HepG2 (cell line): ENCODE measurements at regions not wholly inside any gene's neighbourhood (a gene's known extent, or its start where the extent isn't known, plus 50 kb on each side); places are given as distances from the start of the nearest gene placed in this dataset.

Source experiments
- ATAC-seq: fragments of 200-7000 bp; cut with Tn5 transposase; 3 replicates; pipeline ENCODE4 v1.9.1; 2020; ENCODE audit warnings: mild to moderate bottlenecking, moderate library complexity
- BruUV-seq: library from RNA; stranded (reverse); fragments of 400-500 nt; replicated peaks from 2 replicates; lab custom pipeline; 2021; lab: Mats Ljungman, UMichigan
- CTCF ChIA-PET: fragments of 300-600 bp; formaldehyde crosslinking; extraction: SDS; loops from one replicate; lab custom pipeline; 2021; ENCODE audit warnings: low total read pairs, inconsistent platforms, low intra/inter-chr PET ratio; lab: Yijun Ruan, JAX
- POLR2A ChIA-PET: fragments of 350-600 bp; sonication (Branson Sonifier 250); formaldehyde crosslinking; loops from one replicate; lab custom pipeline; 2020; ENCODE audit warnings: antibody characterized with exemption, inconsistent platforms; lab: Yijun Ruan, JAX
- DNase-seq: peaks from one replicate; pipeline ENCODE4 v3.0.0-alpha.2; 2015; ENCODE audit warnings: low spot score
- FAIRE-seq: peaks from 3 replicates; lab custom pipeline; 2011; peaks lifted over from hg19 to GRCh38; lab: Jason Lieb, UNC
- H2AFZ ChIP-seq: one replicate; pipeline ENCODE4 v1.6.1; 2011; ENCODE audit warnings: low read length, inconsistent platforms
- H3K27ac ChIP-seq: fragments of 300-600 bp; 3 replicates; pipeline ENCODE4 v1.8.0; 2011; ENCODE audit warnings: mixed run types, mild to moderate bottlenecking, mixed read lengths, low read length, inconsistent platforms; ENCODE audit not compliant: insufficient read depth; ENCODE audit errors: extremely low read length
- H3K27me3 ChIP-seq, 2 experiments: fragments of 200-600 bp in 1 of 2; 2 replicates in 1 of 2; 3 replicates in 1 of 2; pipeline versions ENCODE4 v1.6.0 to v1.8.0; 2011; ENCODE audit warnings: low read length in 2 of 2, mild to moderate bottlenecking in 2 of 2, moderate library complexity in 2 of 2, inconsistent platforms in 1 of 2; ENCODE audit not compliant: insufficient read depth in 2 of 2, control insufficient read depth in 1 of 2
- H3K36me3 ChIP-seq, 2 experiments: fragments of 200-600 bp in 1 of 2; replicated peaks in 1 of 2; 2 replicates in 1 of 2; 3 replicates in 1 of 2; pipeline versions ENCODE4 v1.5.1 to v1.8.0; 2011; ENCODE audit warnings: low read length in 2 of 2, inconsistent platforms in 1 of 2; ENCODE audit not compliant: insufficient read depth in 2 of 2, control insufficient read depth in 1 of 2
- H3K4me1 ChIP-seq: 2 replicates; pipeline ENCODE4 v1.5.1; 2012; ENCODE audit warnings: low read length, inconsistent platforms; ENCODE audit not compliant: insufficient read depth
- H3K4me2 ChIP-seq: 2 replicates; pipeline ENCODE4 v1.6.0; 2011; ENCODE audit warnings: low read depth, low read length, inconsistent platforms
- H3K4me3 ChIP-seq, 3 experiments: fragments of 200-600 bp in 1 of 3; sonication (generic), shearing (Covaris generic) in 1 of 3; replicated peaks in 1 of 3; 2 replicates each; pipeline ENCODE4 v1.5.1; 2011 to 2016; ENCODE audit warnings: low read length in 3 of 3, inconsistent platforms in 2 of 3, low read depth in 2 of 3, mild to moderate bottlenecking in 2 of 3, control low read depth in 1 of 3, mixed read lengths in 1 of 3; ENCODE audit not compliant: insufficient read depth in 1 of 3
- H3K79me2 ChIP-seq: one replicate; pipeline ENCODE4 v1.6.1; 2011; ENCODE audit warnings: low read length, inconsistent platforms; ENCODE audit not compliant: insufficient read depth
- H3K9ac ChIP-seq: 2 replicates; pipeline ENCODE4 v1.6.0; 2011; ENCODE audit warnings: mild to moderate bottlenecking, low read depth, low read length, inconsistent platforms; ENCODE audit not compliant: insufficient read depth
- H3K9me3 ChIP-seq: 2 replicates; pipeline ENCODE4 v1.5.1; 2012; ENCODE audit warnings: mild to moderate bottlenecking, low read length
- H4K20me1 ChIP-seq: 2 replicates; pipeline ENCODE4 v1.6.0; 2011; ENCODE audit warnings: inconsistent platforms, mild to moderate bottlenecking, low read length, moderate library complexity; ENCODE audit not compliant: insufficient read depth
- ASH2L ChIP-seq: fragments of 300-600, 200-600 bp; sonication (generic); IDR thresholded peaks from 2 replicates; pipeline ENCODE4 v1.7.0; 2017; ENCODE audit warnings: low read depth, mild to moderate bottlenecking, moderate library complexity, mixed read lengths, low read length; ENCODE audit not compliant: insufficient read length
- GTF2F1 ChIP-seq: fragments of 150-350 bp; IDR thresholded peaks from 2 replicates; pipeline ENCODE4 v1.6.1; 2014; ENCODE audit warnings: low read length
- HBP1 ChIP-seq: IDR thresholded peaks from 2 replicates; pipeline ENCODE4 v1.6.1; 2016; ENCODE audit warnings: low read depth, control low read depth
- HNRNPK ChIP-seq: fragments of 200-400 bp; formaldehyde crosslinking; IDR thresholded peaks from 2 replicates; pipeline ENCODE4 v1.6.1; 2018; ENCODE audit warnings: low read length, low read depth, moderate library complexity, mild to moderate bottlenecking; ENCODE audit not compliant: poor library complexity, severe bottlenecking
- ISX ChIP-seq: sonication (generic); formaldehyde crosslinking; conservative IDR thresholded peaks from 2 replicates; pipeline ENCODE4 v1.5.0; 2020; ENCODE audit warnings: missing genetic modification reagents
- MBD4 ChIP-seq: IDR thresholded peaks from 2 replicates; pipeline ENCODE4 v1.6.1; 2012; ENCODE audit warnings: low read length, inconsistent platforms, borderline replicate concordance
- REPIN1 ChIP-seq: sonication (generic); formaldehyde crosslinking; IDR thresholded peaks from 2 replicates; pipeline ENCODE4 v1.8.0; 2022; ENCODE audit warnings: missing genetic modification reagents, low read depth, mild to moderate bottlenecking, borderline replicate concordance
- SOX6 ChIP-seq, 2 experiments: fragments of 450-650 bp in 1 of 2; sonication (generic) in 1 of 2; formaldehyde crosslinking in 1 of 2; IDR thresholded peaks; 2 replicates each; pipeline versions ENCODE4 v1.4.0 to v1.6.1; 2017 to 2020; ENCODE audit warnings: antibody characterized with exemption in 1 of 2, mild to moderate bottlenecking in 1 of 2, missing genetic modification reagents in 1 of 2
- TBL1XR1 ChIP-seq: fragments of 150-350 bp; IDR thresholded peaks from 2 replicates; pipeline ENCODE4 v1.6.1; 2014; ENCODE audit warnings: borderline replicate concordance, low read length; ENCODE audit not compliant: partially characterized antibody
- USF2 ChIP-seq, 2 experiments: sonication (generic) in 1 of 2; formaldehyde crosslinking in 1 of 2; IDR thresholded peaks; 2 replicates each; pipeline versions ENCODE4 v1.5.1 to v1.6.1; 2011 to 2020; ENCODE audit warnings: borderline replicate concordance in 1 of 2, low read depth in 1 of 2, low read length in 1 of 2, mild to moderate bottlenecking in 1 of 2, missing genetic modification reagents in 1 of 2, moderate library complexity in 1 of 2
- WIZ ChIP-seq: sonication (generic); formaldehyde crosslinking; IDR thresholded peaks from 2 replicates; pipeline ENCODE4 v1.5.1; 2020; ENCODE audit warnings: mild to moderate bottlenecking, missing genetic modification reagents
- YEATS4 ChIP-seq: sonication (generic); formaldehyde crosslinking; IDR thresholded peaks from 2 replicates; pipeline ENCODE4 v1.4.0; 2020; ENCODE audit warnings: missing genetic modification reagents, borderline replicate concordance
- ZBTB42 ChIP-seq: sonication (generic); formaldehyde crosslinking; IDR thresholded peaks from 2 replicates; pipeline ENCODE4 v1.5.0; 2020; ENCODE audit warnings: mild to moderate bottlenecking, missing genetic modification reagents
- ZNF460 ChIP-seq: sonication (generic); formaldehyde crosslinking; IDR thresholded peaks from 2 replicates; pipeline ENCODE4 v1.5.1; 2020; ENCODE audit warnings: missing genetic modification reagents, mild to moderate bottlenecking, borderline replicate concordance
- ZNF512B ChIP-seq: sonication (generic); formaldehyde crosslinking; IDR thresholded peaks from 2 replicates; pipeline ENCODE4 v1.5.1; 2020; ENCODE audit warnings: missing genetic modification reagents, mild to moderate bottlenecking, borderline replicate concordance
- ZNF547 ChIP-seq: sonication (generic); formaldehyde crosslinking; IDR thresholded peaks from 2 replicates; pipeline ENCODE4 v1.5.1; 2020; ENCODE audit warnings: mild to moderate bottlenecking, missing genetic modification reagents
- WGBS: methylation state at CpG from one replicate; pipeline ENCODE4 v1.1.6; 2017; ENCODE audit warnings: low lambda C conversion rate; 5-methylcytosine and 5-hydroxymethylcytosine counted together
- in situ Hi-C: cut with HindIII; loops from 2 replicates; pipeline ENCODE4 v1.10.0; 2017; ENCODE audit warnings: low pct_unique_long_range_greater_than_20kb; ENCODE audit not compliant: extremely low pct_ligation_motif_present
- intact Hi-C: fragments of 100-400 bp; cut with micrococcal nuclease; formaldehyde crosslinking; loops from one replicate; pipeline ENCODE4 v1.10.0; 2022; ENCODE audit not compliant: unreplicated experiment

- ATAC-seq = no peak
- BruUV-seq = no TSS peak
- H4K20me1 ChIP-seq = no peaks in the 10 kb centered on the region
- H3K36me3 ChIP-seq = no peaks in the 10 kb centered on the region
- ChIA-PET CTCF (no interaction called here), POLR2A (no interaction called here)
- no peaks in the 10 kb centered on the region for H3K79me2 ChIP-seq
- no peak for DNase-seq
- no peak overlapping the region for H3K4me2 ChIP-seq
- H3K4me3 ChIP-seq = no peak overlapping the region
- H2AFZ ChIP-seq = no peak overlapping the region
- in situ Hi-C loops = no loop called here
- H3K27me3 ChIP-seq = no peaks in the 10 kb centered on the region
- 38% methylated on average over 7 of the region's 20 CpGs for WGBS
- no peaks in the 10 kb centered on the region for H3K4me1 ChIP-seq
- peak; percentile 78 for FAIRE-seq
- no peaks in the 10 kb centered on the region for H3K9me3 ChIP-seq
- no peak overlapping the region for H3K9ac ChIP-seq
- no peak overlapping the region for H3K27ac ChIP-seq
- intact Hi-C loops = no loop called here
- no peak for TF ChIP-seq WIZ
- TF ChIP-seq USF2 (IDR thresholded peaks at IDR 0.05; ENCODE audit: low read depth, low read length) = no peak
- no peak for TF ChIP-seq USF2 (CRISPR knock-in tag; IDR thresholded peaks at IDR 0.05; ENCODE audit: borderline replicate concordance)
- no peak for TF ChIP-seq TBL1XR1
- no peak for TF ChIP-seq GTF2F1
- no peak for TF ChIP-seq MBD4
- TF ChIP-seq ZNF460 (CRISPR knock-in tag) = no peak
- no peak for TF ChIP-seq HBP1
- no peak for TF ChIP-seq HNRNPK
- no peak for TF ChIP-seq ISX
- TF ChIP-seq SOX6 (IDR thresholded peaks at IDR 0.05) = no peak
- TF ChIP-seq SOX6 (CRISPR knock-in tag; IDR thresholded peaks at IDR 0.05) = no peak
- no peak for TF ChIP-seq YEATS4 (CRISPR knock-in tag)
- TF ChIP-seq REPIN1 (CRISPR knock-in tag) = no peak
- no peak for TF ChIP-seq ZBTB42 (CRISPR knock-in tag)
- no peak for TF ChIP-seq ASH2L
- TF ChIP-seq ZNF512B = no peak
- no peak for TF ChIP-seq ZNF547
Measured at GRCh38 chr5:98576275-98576674, 197.2 kb upstream of the RGMB start.
